ENCODE measurements at regions not wholly inside any gene's neighbourhood (a gene's known extent, or its start where the extent isn't known, plus 50 kb on each side); places are given as distances from the start of the nearest gene placed in this dataset.

GRCh38 chr7:81598951-81599350 lies 170.9 kb downstream of the HGF start:
- TF ChIP-seq POLR2A (IDR thresholded peaks at IDR 0.05; ENCODE audit: extremely low read depth, insufficient read length) (no peak), CTCF (IDR thresholded peaks at IDR 0.05; ENCODE audit: low read depth, low read length) (no peak)
